ENCODE measurements at regions not wholly inside any gene's neighbourhood (a gene's known extent, or its start where the extent isn't known, plus 50 kb on each side); places are given as distances from the start of the nearest gene placed in this dataset.

GRCh38 chr6:90413867-90414266, 117.2 kb upstream of the BACH2 start:
- no peak for TF ChIP-seq CTCF (IDR thresholded peaks at IDR 0.05)
- no peak for TF ChIP-seq EZH2 (IDR thresholded peaks at IDR 0.05; ENCODE audit: borderline replicate concordance, insufficient read depth, low read depth, low read length, poor library complexity, severe bottlenecking)

Measured in B cell (primary cell).